Fibroblast of lung (primary cell): ENCODE measurements at regions not wholly inside any gene's neighbourhood (a gene's known extent, or its start where the extent isn't known, plus 50 kb on each side); places are given as distances from the start of the nearest gene placed in this dataset.

Experiments
- EZH2 ChIP-seq: IDR thresholded peaks from 2 replicates; pipeline ENCODE4 v1.5.1; 2012; ENCODE audit warnings: low read length, control low read depth, mild to moderate bottlenecking; ENCODE audit errors: missing control alignments
- TF ChIP-seq, protein P1 (sequence below), 2 donors: IDR thresholded peaks in 1 of 2; conservative IDR thresholded peaks in 1 of 2; 1 replicate in 1 of 2; 2 replicates in 1 of 2; pipeline ENCODE4 v1.5.1; 2011 to 2012; ENCODE audit warnings: low read length in 2 of 2, control low read depth in 1 of 2, inconsistent platforms in 1 of 2, low read depth in 1 of 2, mild to moderate bottlenecking in 1 of 2

GRCh38 chrX:113412106-113412505 lies 571.5 kb upstream of the AMOT start:
- TF ChIP-seq, protein P1, sequence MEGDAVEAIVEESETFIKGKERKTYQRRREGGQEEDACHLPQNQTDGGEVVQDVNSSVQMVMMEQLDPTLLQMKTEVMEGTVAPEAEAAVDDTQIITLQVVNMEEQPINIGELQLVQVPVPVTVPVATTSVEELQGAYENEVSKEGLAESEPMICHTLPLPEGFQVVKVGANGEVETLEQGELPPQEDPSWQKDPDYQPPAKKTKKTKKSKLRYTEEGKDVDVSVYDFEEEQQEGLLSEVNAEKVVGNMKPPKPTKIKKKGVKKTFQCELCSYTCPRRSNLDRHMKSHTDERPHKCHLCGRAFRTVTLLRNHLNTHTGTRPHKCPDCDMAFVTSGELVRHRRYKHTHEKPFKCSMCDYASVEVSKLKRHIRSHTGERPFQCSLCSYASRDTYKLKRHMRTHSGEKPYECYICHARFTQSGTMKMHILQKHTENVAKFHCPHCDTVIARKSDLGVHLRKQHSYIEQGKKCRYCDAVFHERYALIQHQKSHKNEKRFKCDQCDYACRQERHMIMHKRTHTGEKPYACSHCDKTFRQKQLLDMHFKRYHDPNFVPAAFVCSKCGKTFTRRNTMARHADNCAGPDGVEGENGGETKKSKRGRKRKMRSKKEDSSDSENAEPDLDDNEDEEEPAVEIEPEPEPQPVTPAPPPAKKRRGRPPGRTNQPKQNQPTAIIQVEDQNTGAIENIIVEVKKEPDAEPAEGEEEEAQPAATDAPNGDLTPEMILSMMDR (conservative IDR thresholded peaks at IDR 0.05 in 1 of 2, IDR thresholded peaks at IDR 0.05 in 1 of 2; ENCODE audit: low read depth in 1 of 2, low read length in 2 of 2): no peak
- TF ChIP-seq EZH2: no peak
